SU-DHL-6 (cell line): ENCODE measurements at regions not wholly inside any gene's neighbourhood (a gene's known extent, or its start where the extent isn't known, plus 50 kb on each side); places are given as distances from the start of the nearest gene placed in this dataset.

ENCODE experiments used
- H2AFZ ChIP-seq: fragments of 200-600 bp; sonication (generic); 2 replicates; pipeline ENCODE4 v1.6.1; 2014; ENCODE audit warnings: low read depth, mild to moderate bottlenecking, moderate library complexity, mixed read lengths, antibody characterized with exemption, low read length; ENCODE audit not compliant: severe bottlenecking
- H3F3A ChIP-seq: fragments of 200-600 bp; shearing (Covaris generic); 2 replicates; pipeline ENCODE4 v1.6.0; 2016; ENCODE audit warnings: antibody characterized with exemption, mild to moderate bottlenecking; ENCODE audit not compliant: insufficient read depth
- H3K27ac ChIP-seq: fragments of 200-600 bp; sonication (generic); 2 replicates; pipeline ENCODE4 v1.5.1; 2016; ENCODE audit warnings: low read depth, mild to moderate bottlenecking, low read length, moderate library complexity, mixed read lengths
- H3K27me3 ChIP-seq: fragments of 200-600 bp; sonication (generic), shearing (Covaris generic); 2 replicates; pipeline ENCODE4 v1.6.0; 2014; ENCODE audit warnings: mild to moderate bottlenecking, low read length
- H3K36me3 ChIP-seq: fragments of 200-600 bp; sonication (generic); 2 replicates; pipeline ENCODE4 v1.6.1; 2014; ENCODE audit warnings: mild to moderate bottlenecking, low read length, mixed read lengths
- H3K4me2 ChIP-seq: fragments of 300-600, 200-600 bp; shearing (Covaris generic), sonication (generic); 2 replicates; pipeline ENCODE4 v1.6.0; 2014; ENCODE audit warnings: low read length, low read depth, mild to moderate bottlenecking; ENCODE audit not compliant: poor library complexity, severe bottlenecking
- H3K4me3 ChIP-seq: fragments of 200-600 bp; sonication (generic); 2 replicates; pipeline ENCODE4 v1.5.1; 2014; ENCODE audit warnings: antibody characterized with exemption, low read length, mild to moderate bottlenecking, mixed read lengths; ENCODE audit not compliant: insufficient read depth, poor library complexity, severe bottlenecking
- H3K79me2 ChIP-seq: fragments of 200-600 bp; sonication (generic); 2 replicates; pipeline ENCODE4 v1.6.1; 2014; ENCODE audit warnings: mild to moderate bottlenecking, low read length, moderate library complexity; ENCODE audit not compliant: insufficient read depth
- H3K9ac ChIP-seq: fragments of 200-600 bp; sonication (generic); 2 replicates; pipeline ENCODE4 v1.7.0; 2014; ENCODE audit warnings: mild to moderate bottlenecking, low read length
- H3K9me2 ChIP-seq: fragments of 200-600 bp; sonication (generic); replicated peaks from 2 replicates; pipeline ENCODE4 v1.6.1; 2014; ENCODE audit warnings: low read length; ENCODE audit not compliant: insufficient read depth
- H3K9me3 ChIP-seq: fragments of 200-600 bp; sonication (generic); 2 replicates; pipeline ENCODE4 v1.6.1; 2014; ENCODE audit warnings: low read length, mixed read lengths; ENCODE audit not compliant: insufficient read depth
- H4K20me1 ChIP-seq: fragments of 200-600 bp; sonication (generic); 2 replicates; pipeline ENCODE4 v1.6.1; 2014; ENCODE audit warnings: low read depth, mild to moderate bottlenecking, antibody characterized with exemption, low read length, moderate library complexity, mixed read lengths
- EZH2phosphoT487 ChIP-seq: fragments of 200-600 bp; sonication (generic), shearing (Covaris generic); conservative IDR thresholded peaks from 2 replicates; pipeline ENCODE4 v1.6.1; 2018; ENCODE audit warnings: mild to moderate bottlenecking, antibody characterized with exemption, low read length, moderate library complexity, mixed read lengths
- TF ChIP-seq, protein P1 (sequence below): fragments of 200-600 bp; sonication (generic); IDR thresholded peaks from one replicate; pipeline ENCODE4 v1.5.1; 2017; ENCODE audit warnings: antibody characterized with exemption, mild to moderate bottlenecking, low read length, moderate library complexity; ENCODE audit not compliant: insufficient read depth, poor library complexity, severe bottlenecking

GRCh38 chr16:63146251-63146650 is 1110.0 kb upstream of the CDH8 start:
- Histone ChIP-seq H3K9me3 (no peaks in the 10 kb centered on the region), H3K27ac (no peak overlapping the region), H4K20me1 (no peaks in the 10 kb centered on the region), H2AFZ (no peak overlapping the region), H3K4me3 (no peak overlapping the region), H3K4me2 (no peak overlapping the region), H3F3A (no peaks in the 10 kb centered on the region), H3K9me2 (no peaks in the 10 kb centered on the region), H3K79me2 (no peaks in the 10 kb centered on the region), H3K9ac (no peak overlapping the region), H3K27me3 (no peaks in the 10 kb centered on the region), H3K36me3 (no peaks in the 10 kb centered on the region)
- TF ChIP-seq, protein P1, sequence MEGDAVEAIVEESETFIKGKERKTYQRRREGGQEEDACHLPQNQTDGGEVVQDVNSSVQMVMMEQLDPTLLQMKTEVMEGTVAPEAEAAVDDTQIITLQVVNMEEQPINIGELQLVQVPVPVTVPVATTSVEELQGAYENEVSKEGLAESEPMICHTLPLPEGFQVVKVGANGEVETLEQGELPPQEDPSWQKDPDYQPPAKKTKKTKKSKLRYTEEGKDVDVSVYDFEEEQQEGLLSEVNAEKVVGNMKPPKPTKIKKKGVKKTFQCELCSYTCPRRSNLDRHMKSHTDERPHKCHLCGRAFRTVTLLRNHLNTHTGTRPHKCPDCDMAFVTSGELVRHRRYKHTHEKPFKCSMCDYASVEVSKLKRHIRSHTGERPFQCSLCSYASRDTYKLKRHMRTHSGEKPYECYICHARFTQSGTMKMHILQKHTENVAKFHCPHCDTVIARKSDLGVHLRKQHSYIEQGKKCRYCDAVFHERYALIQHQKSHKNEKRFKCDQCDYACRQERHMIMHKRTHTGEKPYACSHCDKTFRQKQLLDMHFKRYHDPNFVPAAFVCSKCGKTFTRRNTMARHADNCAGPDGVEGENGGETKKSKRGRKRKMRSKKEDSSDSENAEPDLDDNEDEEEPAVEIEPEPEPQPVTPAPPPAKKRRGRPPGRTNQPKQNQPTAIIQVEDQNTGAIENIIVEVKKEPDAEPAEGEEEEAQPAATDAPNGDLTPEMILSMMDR, result no peak
- no peak for TF ChIP-seq EZH2phosphoT487

GRCh38 chr16:63145411-63145810 is 1109.2 kb upstream of the CDH8 start:
- TF ChIP-seq EZH2phosphoT487, result no peak
- TF ChIP-seq, protein P1, result no peak
- H3K4me3 ChIP-seq, result no peak overlapping the region
- no peak overlapping the region for H2AFZ ChIP-seq
- H3K36me3 ChIP-seq, result no peaks in the 10 kb centered on the region
- no peaks in the 10 kb centered on the region for H3K27me3 ChIP-seq
- no peaks in the 10 kb centered on the region for H3K9me2 ChIP-seq
- H3K79me2 ChIP-seq, result no peaks in the 10 kb centered on the region
- H3K9ac ChIP-seq, result no peak overlapping the region
- no peak overlapping the region for H3K4me2 ChIP-seq
- H3K27ac ChIP-seq, result no peak overlapping the region
- no peaks in the 10 kb centered on the region for H3F3A ChIP-seq
- H4K20me1 ChIP-seq, result no peaks in the 10 kb centered on the region
- H3K9me3 ChIP-seq, result no peaks in the 10 kb centered on the region

GRCh38 chr16:63135069-63135468 is 1098.8 kb upstream of the CDH8 start:
- no peaks in the 10 kb centered on the region for H3K27me3 ChIP-seq
- H3K9ac ChIP-seq, result no peak overlapping the region
- no peak for TF ChIP-seq EZH2phosphoT487
- TF ChIP-seq, protein P1, result no peak
- H4K20me1 ChIP-seq, result no peaks in the 10 kb centered on the region
- no peak overlapping the region for H3K27ac ChIP-seq
- H3K79me2 ChIP-seq, result no peaks in the 10 kb centered on the region
- H3K9me3 ChIP-seq, result no peaks in the 10 kb centered on the region
- no peak overlapping the region for H3K4me3 ChIP-seq
- no peaks in the 10 kb centered on the region for H3F3A ChIP-seq
- no peak overlapping the region for H3K4me2 ChIP-seq
- H3K36me3 ChIP-seq, result no peaks in the 10 kb centered on the region
- H2AFZ ChIP-seq, result no peak overlapping the region
- no peaks in the 10 kb centered on the region for H3K9me2 ChIP-seq
